ENCODE measurements at regions not wholly inside any gene's neighbourhood (a gene's known extent, or its start where the extent isn't known, plus 50 kb on each side); places are given as distances from the start of the nearest gene placed in this dataset.

DNA sequence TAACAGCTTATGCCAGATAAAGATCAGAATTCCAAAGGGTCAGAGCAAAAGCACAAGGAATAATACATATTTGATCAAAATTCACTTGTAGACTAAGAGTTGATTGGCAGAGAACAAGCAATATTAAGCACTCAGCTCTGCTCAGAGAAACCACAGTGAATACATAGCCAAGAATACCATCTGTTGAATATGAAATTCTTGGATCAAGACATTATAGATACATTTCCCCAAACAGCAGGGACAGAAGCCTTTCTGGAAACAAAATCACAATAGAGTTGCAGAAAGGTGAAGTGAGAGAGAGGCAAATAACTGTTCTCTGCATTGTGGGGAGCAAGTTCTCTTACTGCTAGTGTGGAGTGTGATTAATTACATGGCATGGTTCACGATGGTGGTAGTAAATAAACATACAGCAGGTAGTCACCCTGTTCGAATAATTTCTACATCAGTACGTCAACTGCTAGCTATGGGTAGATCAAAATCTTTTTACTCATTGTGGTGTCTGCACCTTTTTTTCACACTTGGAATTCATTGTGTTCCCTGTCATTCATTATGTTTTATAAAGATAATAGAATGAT lies 366.7 kb downstream of the PCDH7 start:
- ChIA-PET RAD21 (ENCODE audit: low non-redundant PET in 1 of 2, low total read pairs in 2 of 2, uncharacterized antibody in 2 of 2, unreplicated experiment in 2 of 2) (no interaction called here), CTCF (no interaction called here), POLR2A (no interaction called here)
- TF ChIP-seq YY1 (IDR thresholded peaks at IDR 0.05; ENCODE audit: extremely low read depth, insufficient replicate concordance, low read depth, low read length), result no peak
- TF ChIP-seq EZH2phosphoT487 (IDR thresholded peaks at IDR 0.05; ENCODE audit: borderline replicate concordance), result no peak
- TF ChIP-seq, protein P1, sequence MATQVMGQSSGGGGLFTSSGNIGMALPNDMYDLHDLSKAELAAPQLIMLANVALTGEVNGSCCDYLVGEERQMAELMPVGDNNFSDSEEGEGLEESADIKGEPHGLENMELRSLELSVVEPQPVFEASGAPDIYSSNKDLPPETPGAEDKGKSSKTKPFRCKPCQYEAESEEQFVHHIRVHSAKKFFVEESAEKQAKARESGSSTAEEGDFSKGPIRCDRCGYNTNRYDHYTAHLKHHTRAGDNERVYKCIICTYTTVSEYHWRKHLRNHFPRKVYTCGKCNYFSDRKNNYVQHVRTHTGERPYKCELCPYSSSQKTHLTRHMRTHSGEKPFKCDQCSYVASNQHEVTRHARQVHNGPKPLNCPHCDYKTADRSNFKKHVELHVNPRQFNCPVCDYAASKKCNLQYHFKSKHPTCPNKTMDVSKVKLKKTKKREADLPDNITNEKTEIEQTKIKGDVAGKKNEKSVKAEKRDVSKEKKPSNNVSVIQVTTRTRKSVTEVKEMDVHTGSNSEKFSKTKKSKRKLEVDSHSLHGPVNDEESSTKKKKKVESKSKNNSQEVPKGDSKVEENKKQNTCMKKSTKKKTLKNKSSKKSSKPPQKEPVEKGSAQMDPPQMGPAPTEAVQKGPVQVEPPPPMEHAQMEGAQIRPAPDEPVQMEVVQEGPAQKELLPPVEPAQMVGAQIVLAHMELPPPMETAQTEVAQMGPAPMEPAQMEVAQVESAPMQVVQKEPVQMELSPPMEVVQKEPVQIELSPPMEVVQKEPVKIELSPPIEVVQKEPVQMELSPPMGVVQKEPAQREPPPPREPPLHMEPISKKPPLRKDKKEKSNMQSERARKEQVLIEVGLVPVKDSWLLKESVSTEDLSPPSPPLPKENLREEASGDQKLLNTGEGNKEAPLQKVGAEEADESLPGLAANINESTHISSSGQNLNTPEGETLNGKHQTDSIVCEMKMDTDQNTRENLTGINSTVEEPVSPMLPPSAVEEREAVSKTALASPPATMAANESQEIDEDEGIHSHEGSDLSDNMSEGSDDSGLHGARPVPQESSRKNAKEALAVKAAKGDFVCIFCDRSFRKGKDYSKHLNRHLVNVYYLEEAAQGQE (IDR thresholded peaks at IDR 0.05; ENCODE audit: low read depth), result no peak
- no peak for ATAC-seq
- Histone ChIP-seq H3K4me1 (ENCODE audit: control insufficient read depth in 1 of 2, insufficient read depth in 2 of 2, low read length in 2 of 2) (peaks cover 82 to 90% of the 10 kb centered on the region in 2 experiments), H3K79me2 (ENCODE audit: insufficient read depth, low read length) (peaks cover 56% of the 10 kb centered on the region), H3K36me3 (ENCODE audit: control insufficient read depth in 1 of 2, insufficient read depth in 2 of 2, low read length in 2 of 2) (peaks cover 0 to 4% of the 10 kb centered on the region in 2 experiments; a peak in 2 of 4 replicates), H3K4me3 (replicated peaks in 1 of 2; ENCODE audit: low read depth in 1 of 2, low read length in 2 of 2) (no peak overlapping the region), H3K9me2 (ENCODE audit: insufficient read depth) (no peaks in the 10 kb centered on the region), H3K27ac (ENCODE audit: low read depth, low read length) (peak overlapping the region; percentile 96), H4K20me1 (ENCODE audit: insufficient read depth) (no peaks in the 10 kb centered on the region), H3K9me3 (ENCODE audit: control insufficient read depth in 1 of 2, insufficient read depth in 1 of 2, low read depth in 1 of 2, low read length in 2 of 2) (no peaks in the 10 kb centered on the region), H3K9ac (ENCODE audit: low read length) (peak overlapping the region; percentile 54), H3K4me2 (ENCODE audit: low read length) (peak overlapping the region; percentile 58), H3K27me3 (ENCODE audit: insufficient read depth, low read length) (no peaks in the 10 kb centered on the region), H2AFZ (ENCODE audit: low read depth, low read length, poor library complexity, severe bottlenecking) (no peak overlapping the region)
- intact Hi-C loops (cut with micrococcal nuclease), result loop anchor here (5.0 kb wide), 1 partner anchor 150 kb away; no protein-coding TSS in a partner anchor
- no peak for DNase-seq (ENCODE audit: low read depth, low spot score)
- BruUV-seq (replicated peaks), result no TSS peak

Data from HCT116 (cell line).